ENCODE measurements at regions not wholly inside any gene's neighbourhood (a gene's known extent, or its start where the extent isn't known, plus 50 kb on each side); places are given as distances from the start of the nearest gene placed in this dataset.

- Histone ChIP-seq H3K27ac (no peak overlapping the region), H3K4me1 (no peaks in the 10 kb centered on the region), H3K4me3 (no peak overlapping the region), H3K36me3 (no peaks in the 10 kb centered on the region), H3K27me3 (no peaks in the 10 kb centered on the region), H3K9me3 (no peaks in the 10 kb centered on the region)
- TF ChIP-seq CTCF (IDR thresholded peaks at IDR 0.05), result no peak
- intact Hi-C loops (cut with DNase I; ENCODE audit: low total_unique reads), result no loop called here
- no peak for DNase-seq
Measured at GRCh38 chr2:177029501-177029900, 183.1 kb upstream of the HNRNPA3 start.

GRCh38 chr2:177029901-177030300, 182.7 kb upstream of the HNRNPA3 start:
- H3K36me3 ChIP-seq, result no peaks in the 10 kb centered on the region
- no peak overlapping the region for H3K27ac ChIP-seq
- intact Hi-C loops (cut with DNase I; ENCODE audit: low total_unique reads), result no loop called here
- H3K4me1 ChIP-seq, result no peaks in the 10 kb centered on the region
- H3K27me3 ChIP-seq, result no peaks in the 10 kb centered on the region
- H3K4me3 ChIP-seq, result no peak overlapping the region
- no peak for TF ChIP-seq CTCF (IDR thresholded peaks at IDR 0.05)
- DNase-seq, result no peak
- no peaks in the 10 kb centered on the region for H3K9me3 ChIP-seq

GRCh38 chr2:177030451-177031105, 182.0 kb upstream of the HNRNPA3 start:
- Histone ChIP-seq H3K36me3 (no peaks in the 10 kb centered on the region), H3K27me3 (no peaks in the 10 kb centered on the region), H3K27ac (no peak overlapping the region), H3K9me3 (no peaks in the 10 kb centered on the region), H3K4me1 (no peaks in the 10 kb centered on the region), H3K4me3 (no peak overlapping the region)
- no peak for TF ChIP-seq CTCF (IDR thresholded peaks at IDR 0.05)
- intact Hi-C loops (cut with DNase I; ENCODE audit: low total_unique reads), result no loop called here
- DNase-seq, result no peak

- intact Hi-C loops (cut with DNase I; ENCODE audit: low total_unique reads), result no loop called here
- Histone ChIP-seq H3K27me3 (no peaks in the 10 kb centered on the region), H3K4me3 (no peak overlapping the region), H3K27ac (no peak overlapping the region), H3K9me3 (no peaks in the 10 kb centered on the region), H3K4me1 (no peaks in the 10 kb centered on the region), H3K36me3 (no peaks in the 10 kb centered on the region)
- DNase-seq, result no peak
- TF ChIP-seq CTCF (IDR thresholded peaks at IDR 0.05), result no peak
Measured at GRCh38 chr2:177031438-177032180, 181.0 kb upstream of the HNRNPA3 start.

- DNase-seq, result no peak
- Histone ChIP-seq H3K36me3 (no peaks in the 10 kb centered on the region), H3K27me3 (peaks cover 0 to 11% of the 10 kb centered on the region in 2 donors), H3K4me1 (no peaks in the 10 kb centered on the region), H3K9me3 (no peaks in the 10 kb centered on the region), H3K27ac (no peak overlapping the region), H3K4me3 (no peak overlapping the region)
- TF ChIP-seq CTCF (IDR thresholded peaks at IDR 0.05), result no peak
- intact Hi-C loops (cut with DNase I; ENCODE audit: low total_unique reads), result no loop called here
Measured at GRCh38 chr2:177036747-177037146, 175.8 kb upstream of the HNRNPA3 start.

Data from tibial artery (tissue), 4 donors.